ENCODE measurements at regions not wholly inside any gene's neighbourhood (a gene's known extent, or its start where the extent isn't known, plus 50 kb on each side); places are given as distances from the start of the nearest gene placed in this dataset.

GRCh38 chr2:137837830-137838229, 126.4 kb upstream of the HNMT start:
- no peak for TF ChIP-seq CTCF (IDR thresholded peaks at IDR 0.05)
- DNase-seq (no peak), ATAC-seq (ENCODE audit: poor library complexity) (no peak)
- H3K4me1 ChIP-seq (ENCODE audit: insufficient read depth, low read length) = no peaks in the 10 kb centered on the region
- no peak overlapping the region for H3K27ac ChIP-seq (ENCODE audit: low read depth in 1 of 2, low read length in 2 of 2)
- CTCF ChIA-PET = no interaction called here
- Mint-ChIP-seq H3K4me1 (ENCODE audit: low read depth) (no peaks in the 10 kb centered on the region), H3K36me3 (ENCODE audit: low read depth) (no peaks in the 10 kb centered on the region), H3K9me3 (no peaks in the 10 kb centered on the region), H3K27me3 (peaks cover 11% of the 10 kb centered on the region), H3K4me3 (no peak overlapping the region), H3K27ac (no peak overlapping the region)
- peaks cover 0 to 9% of the 10 kb centered on the region in 2 experiments for H3K27me3 ChIP-seq (ENCODE audit: control insufficient read depth in 1 of 2, insufficient read depth in 2 of 2, low read length in 2 of 2)
- POLR2A ChIA-PET = interaction anchor here (0.6 kb wide), 1 partner anchor 9 kb away, joined by 3 read pairs; no protein-coding TSS in a partner anchor
- intact Hi-C loops (cut with DNase I, micrococcal nuclease) = loop anchor here (1.0 to 5.0 kb wide), 3 partner anchors 1413 to 1926 kb away; no protein-coding TSS in a partner anchor
- H3K4me3 ChIP-seq (ENCODE audit: low read length) = no peak overlapping the region
- H3K36me3 ChIP-seq (ENCODE audit: insufficient read depth, low read length) = no peaks in the 10 kb centered on the region
- H3K9me3 ChIP-seq (ENCODE audit: control insufficient read depth in 1 of 2, insufficient read depth in 1 of 2, low read length in 2 of 2) = no peaks in the 10 kb centered on the region

- H3K27me3 ChIP-seq (ENCODE audit: control insufficient read depth in 1 of 2, insufficient read depth in 2 of 2, low read length in 2 of 2) = peaks cover 0 to 9% of the 10 kb centered on the region in 2 experiments
- Mint-ChIP-seq H3K9me3 (no peaks in the 10 kb centered on the region), H3K27me3 (peaks cover 11% of the 10 kb centered on the region), H3K4me3 (no peak overlapping the region), H3K36me3 (ENCODE audit: low read depth) (no peaks in the 10 kb centered on the region), H3K4me1 (ENCODE audit: low read depth) (no peaks in the 10 kb centered on the region), H3K27ac (no peak overlapping the region)
- H3K36me3 ChIP-seq (ENCODE audit: insufficient read depth, low read length) = no peaks in the 10 kb centered on the region
- ATAC-seq (ENCODE audit: poor library complexity) (peak; percentile 34), DNase-seq (peak in 3 of 14 experiments; percentile 41 to 49 (median 42))
- H3K27ac ChIP-seq (ENCODE audit: low read depth in 1 of 2, low read length in 2 of 2) = no peak overlapping the region
- no peaks in the 10 kb centered on the region for H3K4me1 ChIP-seq (ENCODE audit: insufficient read depth, low read length)
- TF ChIP-seq CTCF (IDR thresholded peaks at IDR 0.05) = peak; percentile 82
- intact Hi-C loops (cut with DNase I, micrococcal nuclease) = loop anchor here (1.0 to 5.0 kb wide), 3 partner anchors 1413 to 1926 kb away; no protein-coding TSS in a partner anchor
- no peak overlapping the region for H3K4me3 ChIP-seq (ENCODE audit: low read length)
- H3K9me3 ChIP-seq (ENCODE audit: control insufficient read depth in 1 of 2, insufficient read depth in 1 of 2, low read length in 2 of 2) = no peaks in the 10 kb centered on the region
- POLR2A ChIA-PET = interaction anchor here (0.7 kb wide), 1 partner anchor 1415 kb away, joined by 3 read pairs; no protein-coding TSS in a partner anchor
- CTCF ChIA-PET = no interaction called here
These were observed 125.8 kb upstream of the HNMT start for GRCh38 chr2:137838255-137839092.

GRCh38 chr2:137842430-137842829, 121.8 kb upstream of the HNMT start:
- TF ChIP-seq CTCF (IDR thresholded peaks at IDR 0.05) = no peak
- H3K4me1 Mint-ChIP-seq (ENCODE audit: low read depth) = no peaks in the 10 kb centered on the region
- intact Hi-C loops (cut with DNase I, micrococcal nuclease) = no loop called here
- DNase-seq (no peak), ATAC-seq (ENCODE audit: poor library complexity) (no peak)
- Histone ChIP-seq H3K27ac (ENCODE audit: low read depth in 1 of 2, low read length in 2 of 2) (no peak overlapping the region), H3K4me3 (ENCODE audit: low read length) (no peak overlapping the region), H3K4me1 (ENCODE audit: insufficient read depth, low read length) (no peaks in the 10 kb centered on the region), H3K27me3 (ENCODE audit: control insufficient read depth in 1 of 2, insufficient read depth in 2 of 2, low read length in 2 of 2) (peaks cover 0 to 8% of the 10 kb centered on the region in 2 experiments), H3K9me3 (ENCODE audit: control insufficient read depth in 1 of 2, insufficient read depth in 1 of 2, low read length in 2 of 2) (no peaks in the 10 kb centered on the region), H3K36me3 (ENCODE audit: insufficient read depth, low read length) (no peaks in the 10 kb centered on the region)
- no peaks in the 10 kb centered on the region for H3K36me3 Mint-ChIP-seq (ENCODE audit: low read depth)
- no peaks in the 10 kb centered on the region for H3K9me3 Mint-ChIP-seq
- CTCF ChIA-PET = no interaction called here
- no peak overlapping the region for H3K4me3 Mint-ChIP-seq
- no peak overlapping the region for H3K27ac Mint-ChIP-seq
- POLR2A ChIA-PET = no interaction called here
- H3K27me3 Mint-ChIP-seq = peaks cover 23% of the 10 kb centered on the region

Measured in CD4-positive, alpha-beta T cell (primary cell).